Dendritic cell treated with granulocyte-macrophage colony-stimulating factor and Interleukin-4, amounts not matched to agents 40 ng/mL and 50 ng/mL, for 4 days (primary cell): ENCODE measurements at regions not wholly inside any gene's neighbourhood (a gene's known extent, or its start where the extent isn't known, plus 50 kb on each side); places are given as distances from the start of the nearest gene placed in this dataset.
"Not testable (repeated sequence)": the region's sequence is repeated elsewhere in the genome, so short reads cannot be mapped to it uniquely, and the experiment has no call there.

ENCODE experiments used
- H3K27ac Mint-ChIP-seq: one replicate; pipeline ENCODE4 v1.8.0; 2022; ENCODE audit warnings: mild to moderate bottlenecking, mixed read lengths
- H3K27me3 Mint-ChIP-seq: one replicate; pipeline ENCODE4 v1.8.0; 2022; ENCODE audit warnings: mild to moderate bottlenecking, mixed read lengths
- H3K36me3 Mint-ChIP-seq: one replicate; pipeline ENCODE4 v1.8.0; 2022; ENCODE audit warnings: low read depth, mixed read lengths
- H3K4me1 Mint-ChIP-seq: one replicate; pipeline ENCODE4 v1.8.0; 2022; ENCODE audit warnings: low read depth, mixed read lengths
- H3K4me3 Mint-ChIP-seq: one replicate; pipeline ENCODE4 v1.8.0; 2022; ENCODE audit warnings: mild to moderate bottlenecking, moderate library complexity, mixed read lengths
- H3K9me3 Mint-ChIP-seq: one replicate; pipeline ENCODE4 v1.8.0; 2022; ENCODE audit warnings: mixed read lengths
- intact Hi-C: fragments of 100-400 bp; cut with micrococcal nuclease; formaldehyde crosslinking; loops from one replicate; pipeline ENCODE4 v1.15.0; 2022

DNA sequence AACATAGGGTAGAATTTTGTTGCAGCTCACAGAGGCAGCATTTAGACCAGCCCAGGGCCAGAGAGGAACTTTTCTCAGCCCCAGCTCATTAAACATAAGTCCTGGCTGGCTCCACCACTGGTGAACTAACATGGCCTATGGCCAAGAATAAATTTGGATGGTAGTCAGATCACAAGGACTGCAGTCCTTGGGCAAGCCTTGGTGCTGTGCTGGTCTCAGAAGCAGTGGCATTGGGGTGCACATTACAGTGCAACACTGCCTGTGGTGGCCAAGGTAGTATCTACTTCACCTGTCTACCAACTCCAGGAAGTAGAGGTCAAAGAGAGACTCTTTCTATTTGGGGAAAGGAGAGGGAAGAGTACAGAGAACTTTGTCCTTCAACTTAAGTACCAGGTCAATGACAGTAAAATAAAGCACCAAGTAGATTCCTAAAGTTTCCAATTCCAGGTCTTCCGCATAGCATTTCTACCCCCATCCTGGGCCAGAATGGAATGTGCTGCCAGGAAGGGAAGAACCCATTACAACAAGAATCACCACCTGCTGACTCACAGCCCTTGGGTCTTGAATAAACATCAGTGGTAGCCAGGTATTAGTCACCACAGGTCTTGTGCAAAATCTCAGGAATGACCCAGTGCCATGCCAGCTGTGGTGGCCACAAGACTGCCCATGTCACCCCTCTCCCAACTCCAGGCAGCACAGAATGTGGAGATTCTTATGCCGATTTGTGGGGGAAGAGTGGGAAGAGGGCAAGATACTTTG lies 155.4 kb upstream of the FSIP2 start:
- Mint-ChIP-seq H3K27me3 (no peaks in the 10 kb centered on the region), H3K27ac (no peak overlapping the region), H3K4me1 (no peaks in the 10 kb centered on the region), H3K36me3 (no peaks in the 10 kb centered on the region), H3K9me3 (peaks cover 31% of the 10 kb centered on the region), H3K4me3 (no peak overlapping the region)
- intact Hi-C loops, result no loop called here

- H3K27me3 Mint-ChIP-seq, H3K36me3 Mint-ChIP-seq, H3K4me3 Mint-ChIP-seq, H3K27ac Mint-ChIP-seq, intact Hi-C loops, H3K4me1 Mint-ChIP-seq: not testable (repeated sequence)
- peaks cover 50% of the 10 kb centered on the region for H3K9me3 Mint-ChIP-seq
Observed at GRCh38 chr2:185585165-185585564, 153.4 kb upstream of the FSIP2 start.

GRCh38 chr2:185591276-185591675 lies 147.3 kb upstream of the FSIP2 start:
- H3K27me3 Mint-ChIP-seq, intact Hi-C loops, H3K27ac Mint-ChIP-seq, H3K4me3 Mint-ChIP-seq, H3K36me3 Mint-ChIP-seq, H3K4me1 Mint-ChIP-seq: not testable (repeated sequence)
- H3K9me3 Mint-ChIP-seq, result peaks cover 75% of the 10 kb centered on the region

DNA sequence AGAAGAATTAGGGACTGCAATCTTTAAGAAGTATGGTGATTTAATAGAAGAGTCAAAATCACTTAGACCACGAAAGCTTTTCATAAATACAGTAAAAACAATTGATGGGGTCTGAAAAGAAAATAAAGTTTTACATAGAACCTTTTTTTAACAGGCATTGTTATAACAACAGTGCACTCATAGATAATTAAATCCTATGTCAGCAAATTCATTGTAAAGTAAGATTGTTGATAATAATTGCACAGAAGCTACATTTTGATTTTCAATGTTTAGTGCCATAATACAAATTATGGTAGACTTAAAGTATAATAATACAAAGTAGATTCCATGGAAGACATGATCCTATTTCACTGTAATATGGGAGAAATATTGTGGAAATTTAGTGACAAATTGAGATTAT lies 130.7 kb upstream of the FSIP2 start:
- H3K4me1 Mint-ChIP-seq, result no peaks in the 10 kb centered on the region

DNA sequence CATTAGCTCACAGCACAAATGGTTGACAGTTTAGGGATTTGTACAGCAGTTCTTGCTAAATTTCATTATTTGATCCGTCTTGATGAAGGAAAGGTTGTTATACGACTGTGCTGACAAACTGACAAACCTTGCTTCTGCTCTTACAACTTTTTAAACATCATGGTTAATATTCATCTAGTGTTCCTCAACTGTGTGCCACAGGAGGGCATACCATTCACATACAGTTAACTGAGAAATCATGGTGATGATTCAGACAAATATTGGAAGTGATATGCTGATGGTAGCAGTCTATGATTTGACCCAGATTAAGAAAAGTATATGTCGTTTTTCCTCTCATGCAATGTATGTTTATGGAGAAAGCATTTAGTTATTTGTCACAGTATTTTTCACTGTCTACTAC lies 129.8 kb upstream of the FSIP2 start:
- Mint-ChIP-seq H3K36me3 (no peaks in the 10 kb centered on the region), H3K27ac (no peak overlapping the region), H3K4me1 (no peaks in the 10 kb centered on the region), H3K4me3 (no peak overlapping the region), H3K27me3 (no peaks in the 10 kb centered on the region), H3K9me3 (peaks cover 9% of the 10 kb centered on the region)
- intact Hi-C loops, result no loop called here

More for the DNA sequence above, 130.7 kb upstream of the FSIP2 start:
- no peak overlapping the region for H3K4me3 Mint-ChIP-seq
- intact Hi-C loops, result no loop called here
- no peaks in the 10 kb centered on the region for H3K27me3 Mint-ChIP-seq
- H3K9me3 Mint-ChIP-seq, result peaks cover 8% of the 10 kb centered on the region
- no peak overlapping the region for H3K27ac Mint-ChIP-seq
- H3K36me3 Mint-ChIP-seq, result no peaks in the 10 kb centered on the region

- H3K36me3 Mint-ChIP-seq, result no peaks in the 10 kb centered on the region
- H3K4me3 Mint-ChIP-seq, result no peak overlapping the region
- H3K9me3 Mint-ChIP-seq, result peaks cover 17% of the 10 kb centered on the region
- intact Hi-C loops, result no loop called here
- no peaks in the 10 kb centered on the region for H3K27me3 Mint-ChIP-seq
- H3K27ac Mint-ChIP-seq, result no peak overlapping the region
- H3K4me1 Mint-ChIP-seq, result no peaks in the 10 kb centered on the region
Observed at GRCh38 chr2:185610301-185610700, 128.3 kb upstream of the FSIP2 start.

DNA sequence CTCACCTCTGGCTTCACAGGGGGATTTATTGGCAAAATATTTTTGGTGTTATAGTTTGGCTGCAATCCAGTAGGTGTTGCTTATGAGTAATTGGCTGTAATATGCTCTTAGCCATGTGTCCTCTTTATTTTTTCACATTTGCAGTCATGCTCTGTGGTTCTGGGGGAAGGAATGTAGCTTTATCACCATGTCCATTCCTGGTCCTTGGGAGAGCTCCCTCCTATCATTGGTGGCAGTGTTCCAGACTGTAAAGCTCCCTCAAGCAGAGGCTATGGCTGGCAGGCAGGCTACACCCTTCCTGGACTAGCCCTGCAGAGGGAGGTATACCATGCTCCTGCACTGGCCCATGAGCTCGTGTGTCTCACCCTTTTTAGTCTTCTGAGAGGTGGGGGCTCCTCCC lies 120.0 kb upstream of the FSIP2 start:
- H3K36me3 Mint-ChIP-seq, result no peaks in the 10 kb centered on the region
- H3K27ac Mint-ChIP-seq, result no peak overlapping the region
- no peak overlapping the region for H3K4me3 Mint-ChIP-seq
- intact Hi-C loops, result no loop called here
- H3K9me3 Mint-ChIP-seq, result peaks cover 59% of the 10 kb centered on the region
- H3K27me3 Mint-ChIP-seq, result no peaks in the 10 kb centered on the region
- H3K4me1 Mint-ChIP-seq, result no peaks in the 10 kb centered on the region

DNA sequence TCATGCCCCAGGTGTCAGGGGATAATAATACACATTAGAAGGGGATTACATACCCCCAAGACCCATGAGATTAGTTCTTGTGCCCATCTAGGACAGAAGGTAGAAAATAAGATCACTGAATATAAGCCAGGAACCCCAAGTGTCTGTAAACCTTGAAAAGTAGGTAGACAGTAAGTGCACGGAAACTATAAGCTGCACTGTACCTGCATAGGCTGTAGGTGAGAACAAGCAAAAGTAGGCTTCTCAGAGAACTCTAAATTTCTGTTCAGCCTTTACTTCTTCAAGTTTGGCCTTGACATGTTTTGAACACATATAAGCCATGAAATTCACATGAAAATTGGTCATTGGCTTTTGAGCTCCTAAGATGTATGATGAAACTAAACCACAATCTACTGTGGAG lies 113.0 kb upstream of the FSIP2 start:
- Mint-ChIP-seq H3K9me3 (peaks cover 20% of the 10 kb centered on the region), H3K27me3 (no peaks in the 10 kb centered on the region), H3K36me3 (no peaks in the 10 kb centered on the region), H3K4me1 (no peaks in the 10 kb centered on the region), H3K27ac (no peak overlapping the region), H3K4me3 (no peak overlapping the region)
- intact Hi-C loops, result no loop called here

- intact Hi-C loops, result no loop called here
- Mint-ChIP-seq H3K9me3 (peaks cover 14% of the 10 kb centered on the region), H3K27ac (no peak overlapping the region), H3K4me3 (no peak overlapping the region), H3K27me3 (no peaks in the 10 kb centered on the region), H3K36me3 (no peaks in the 10 kb centered on the region), H3K4me1 (no peaks in the 10 kb centered on the region)
Observed at GRCh38 chr2:185628985-185629384, 109.6 kb upstream of the FSIP2 start.

GRCh38 chr2:185633621-185634020 lies 105.0 kb upstream of the FSIP2 start:
- Mint-ChIP-seq H3K4me1 (no peaks in the 10 kb centered on the region), H3K36me3 (no peaks in the 10 kb centered on the region), H3K27me3 (no peaks in the 10 kb centered on the region), H3K27ac (no peak overlapping the region), H3K4me3 (no peak overlapping the region), H3K9me3 (peaks cover 21% of the 10 kb centered on the region)
- intact Hi-C loops, result no loop called here

- Mint-ChIP-seq H3K4me3 (no peak overlapping the region), H3K27me3 (no peaks in the 10 kb centered on the region), H3K36me3 (no peaks in the 10 kb centered on the region), H3K27ac (no peak overlapping the region), H3K9me3 (peaks cover 15% of the 10 kb centered on the region), H3K4me1 (no peaks in the 10 kb centered on the region)
- intact Hi-C loops, result no loop called here
Observed at GRCh38 chr2:185638771-185639170, 99.8 kb upstream of the FSIP2 start.

- Mint-ChIP-seq H3K27ac (no peak overlapping the region), H3K4me1 (no peaks in the 10 kb centered on the region), H3K4me3 (no peak overlapping the region), H3K36me3 (no peaks in the 10 kb centered on the region), H3K9me3 (peaks cover 4% of the 10 kb centered on the region), H3K27me3 (no peaks in the 10 kb centered on the region)
- intact Hi-C loops, result no loop called here
Observed at GRCh38 chr2:185640588-185640987, 98.0 kb upstream of the FSIP2 start.

GRCh38 chr2:185643434-185643833 lies 95.2 kb upstream of the FSIP2 start:
- intact Hi-C loops, result no loop called here
- Mint-ChIP-seq H3K27me3 (no peaks in the 10 kb centered on the region), H3K4me3 (no peak overlapping the region), H3K4me1 (no peaks in the 10 kb centered on the region), H3K27ac (no peak overlapping the region), H3K36me3 (no peaks in the 10 kb centered on the region), H3K9me3 (peaks cover 15% of the 10 kb centered on the region)

GRCh38 chr2:185644828-185645227 lies 93.8 kb upstream of the FSIP2 start:
- H3K4me1 Mint-ChIP-seq, result no peaks in the 10 kb centered on the region
- H3K27me3 Mint-ChIP-seq, result no peaks in the 10 kb centered on the region
- H3K27ac Mint-ChIP-seq, result no peak overlapping the region
- no peak overlapping the region for H3K4me3 Mint-ChIP-seq
- H3K36me3 Mint-ChIP-seq, result no peaks in the 10 kb centered on the region
- peaks cover 15% of the 10 kb centered on the region for H3K9me3 Mint-ChIP-seq
- intact Hi-C loops, result no loop called here

GRCh38 chr2:185645529-185645928 lies 93.1 kb upstream of the FSIP2 start:
- H3K27ac Mint-ChIP-seq, result no peak overlapping the region
- intact Hi-C loops, result no loop called here
- no peaks in the 10 kb centered on the region for H3K4me1 Mint-ChIP-seq
- no peaks in the 10 kb centered on the region for H3K27me3 Mint-ChIP-seq
- H3K9me3 Mint-ChIP-seq, result peaks cover 15% of the 10 kb centered on the region
- no peaks in the 10 kb centered on the region for H3K36me3 Mint-ChIP-seq
- H3K4me3 Mint-ChIP-seq, result no peak overlapping the region
